B cell (primary cell): ENCODE measurements at regions not wholly inside any gene's neighbourhood (a gene's known extent, or its start where the extent isn't known, plus 50 kb on each side); places are given as distances from the start of the nearest gene placed in this dataset.

ENCODE experiments used
- ATAC-seq: fragments of 200-7000 bp; cut with Tn5 transposase; one replicate; pipeline ENCODE4 v1.10.0; 2021; ENCODE audit warnings: low read depth, mild to moderate bottlenecking, moderate number of reproducible peaks, moderate library complexity
- CTCF ChIA-PET: fragments of 350-600 bp; sonication (Branson Sonifier 250); formaldehyde crosslinking; loops from one replicate; lab custom pipeline; 2021; ENCODE audit warnings: antibody characterized with exemption, inconsistent platforms; lab: Charles Lee
- POLR2A ChIA-PET: fragments of 350-600 bp; sonication (Branson Sonifier 250); formaldehyde crosslinking; loops from one replicate; lab custom pipeline; 2021; ENCODE audit warnings: antibody characterized with exemption; lab: Charles Lee
- DNase-seq: peaks from one replicate; pipeline ENCODE4 v3.0.0; 2013
- H2AFZ ChIP-seq: 2 replicates; pipeline ENCODE4 v1.6.1; 2012; ENCODE audit warnings: mild to moderate bottlenecking, low read depth, low read length; ENCODE audit not compliant: insufficient read depth, poor library complexity, severe bottlenecking
- H3K27ac ChIP-seq, 2 donors: 1 replicate in 1 of 2; 2 replicates in 1 of 2; pipeline ENCODE4 v1.5.1; 2012 to 2013; ENCODE audit warnings: low read length in 2 of 2, mild to moderate bottlenecking in 2 of 2, moderate library complexity in 1 of 2
- H3K27me3 ChIP-seq, 4 experiments: fragments of 200-600 bp in 1 of 4; sonication (generic) in 1 of 4; replicated peaks in 1 of 4; 1 replicate in 2 of 4; 2 replicates in 2 of 4; pipeline versions ENCODE4 v1.6.1 to v1.7.0; 2013 to 2016; ENCODE audit warnings: low read length in 3 of 4, mild to moderate bottlenecking in 2 of 4, mixed read lengths in 1 of 4, moderate library complexity in 1 of 4; ENCODE audit not compliant: insufficient read depth in 4 of 4, control insufficient read depth in 3 of 4; ENCODE audit errors: control extremely low read depth in 1 of 4
- H3K36me3 ChIP-seq, 2 experiments: replicated peaks in 1 of 2; 1 replicate in 1 of 2; 2 replicates in 1 of 2; pipeline versions ENCODE4 v1.6.1 to v1.7.1; 2013; ENCODE audit warnings: low read length in 1 of 2; ENCODE audit not compliant: insufficient read depth in 2 of 2, control insufficient read depth in 1 of 2; ENCODE audit errors: control extremely low read depth in 1 of 2, extremely low read depth in 1 of 2
- H3K4me1 ChIP-seq, 2 donors: fragments of 200-600 bp in 1 of 2; sonication (generic) in 1 of 2; 1 replicate in 1 of 2; 2 replicates in 1 of 2; pipeline versions ENCODE4 v1.5.1 to v1.6.1; 2013 to 2017; ENCODE audit warnings: low read length in 2 of 2; ENCODE audit not compliant: control insufficient read depth in 2 of 2, insufficient read depth in 2 of 2
- H3K4me2 ChIP-seq: replicated peaks from 2 replicates; pipeline ENCODE3; 2012; ENCODE audit warnings: mild to moderate bottlenecking, low read depth, low read length; ENCODE audit not compliant: poor library complexity, severe bottlenecking
- H3K4me3 ChIP-seq, 5 experiments: fragments of 200-600 bp in 1 of 5; sonication (generic) in 1 of 5; 1 replicate in 3 of 5; 2 replicates in 2 of 5; pipeline versions ENCODE4 v1.5.1 to v1.7.0; 2011 to 2016; ENCODE audit warnings: low read length in 4 of 5, mild to moderate bottlenecking in 4 of 5, low read depth in 2 of 5, control low read depth in 1 of 5, moderate library complexity in 1 of 5; ENCODE audit not compliant: insufficient read depth in 1 of 5; ENCODE audit errors: control extremely low read depth in 1 of 5, extremely low read depth in 1 of 5
- H3K79me2 ChIP-seq: fragments of 200-600 bp; sonication (generic); one replicate; pipeline ENCODE4 v1.6.0; 2016; ENCODE audit warnings: low read length; ENCODE audit not compliant: control insufficient read depth, insufficient read depth
- H3K9ac ChIP-seq: fragments of 200-600 bp; sonication (generic); 2 replicates; pipeline ENCODE4 v1.6.1; 2017; ENCODE audit warnings: mild to moderate bottlenecking, low read length, moderate library complexity
- H3K9me3 ChIP-seq, 3 donors: one replicate each; pipeline versions ENCODE4 v1.6.1 to v1.7.1; 2013; ENCODE audit warnings: low read length in 2 of 3; ENCODE audit not compliant: control insufficient read depth in 2 of 3, insufficient read depth in 1 of 3; ENCODE audit errors: control extremely low read depth in 1 of 3
- H4K20me1 ChIP-seq: 2 replicates; pipeline ENCODE4 v1.6.0; 2012; ENCODE audit warnings: mild to moderate bottlenecking, low read length; ENCODE audit not compliant: insufficient read depth, control insufficient read depth, poor library complexity, severe bottlenecking
- H3K27ac Mint-ChIP-seq: one replicate; pipeline ENCODE4 v1.8.0; 2021; ENCODE audit warnings: mixed read lengths
- H3K27me3 Mint-ChIP-seq: one replicate; pipeline ENCODE4 v1.8.0; 2021; ENCODE audit warnings: mixed read lengths
- H3K4me1 Mint-ChIP-seq: one replicate; pipeline ENCODE4 v1.8.0; 2021; ENCODE audit warnings: mixed read lengths
- H3K4me3 Mint-ChIP-seq: one replicate; pipeline ENCODE4 v1.8.0; 2021; ENCODE audit warnings: mixed read lengths
- H3K9me3 Mint-ChIP-seq: one replicate; pipeline ENCODE4 v1.8.0; 2022; ENCODE audit warnings: mixed read lengths; ENCODE audit not compliant: insufficient read depth
- EZH2 ChIP-seq: IDR thresholded peaks from 2 replicates; pipeline ENCODE4 v1.6.1; 2012; ENCODE audit warnings: borderline replicate concordance, low read depth, mild to moderate bottlenecking, moderate library complexity, low read length; ENCODE audit not compliant: insufficient read depth, poor library complexity, severe bottlenecking
- WGBS: methylation state at CpG from one replicate; pipeline ENCODE4 v1.1.5; 2013; ENCODE audit warnings: missing lambda C conversion rate; ENCODE audit not compliant: insufficient coverage; 5-methylcytosine and 5-hydroxymethylcytosine counted together
- intact Hi-C: fragments of 100-400 bp; cut with micrococcal nuclease; formaldehyde crosslinking; loops from one replicate; pipeline ENCODE4 v1.10.0; 2022
- TF ChIP-seq, protein P1 (sequence below): fragments of 200-600 bp; IDR thresholded peaks from one replicate; pipeline ENCODE4 v1.8.0; 2022; ENCODE audit warnings: antibody characterized with exemption, mild to moderate bottlenecking

DNA sequence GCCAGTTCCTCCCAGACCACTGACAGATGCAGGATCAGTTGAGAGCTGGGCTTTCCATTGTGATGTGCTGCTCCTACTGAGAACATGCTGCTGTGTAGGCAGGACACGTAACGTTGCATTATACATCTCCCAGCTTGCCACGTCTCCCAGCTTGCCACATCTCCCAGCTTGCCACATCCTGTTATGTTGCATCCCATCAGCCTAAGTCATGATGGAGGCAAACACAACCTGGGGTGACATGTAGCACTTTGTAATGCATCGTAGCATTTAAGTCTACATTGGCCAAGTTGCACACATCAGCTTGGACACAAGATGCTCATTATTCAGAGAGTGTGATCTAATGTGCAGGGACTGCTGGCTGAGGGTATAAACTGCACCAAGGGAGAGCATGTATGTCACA lies 73.3 kb upstream of the CHCHD3 start:
- no peaks in the 10 kb centered on the region for H3K4me1 Mint-ChIP-seq
- Histone ChIP-seq H3K4me3 (no peak overlapping the region), H2AFZ (no peak overlapping the region), H3K36me3 (no peaks in the 10 kb centered on the region), H3K4me1 (no peaks in the 10 kb centered on the region), H3K79me2 (no peaks in the 10 kb centered on the region), H3K4me2 (no peak overlapping the region), H3K9ac (no peak overlapping the region), H3K27me3 (no peaks in the 10 kb centered on the region), H3K27ac (no peak overlapping the region), H3K9me3 (no peaks in the 10 kb centered on the region), H4K20me1 (no peaks in the 10 kb centered on the region)
- no peak overlapping the region for H3K4me3 Mint-ChIP-seq
- POLR2A ChIA-PET: no interaction called here
- DNase-seq (no peak), ATAC-seq (no peak)
- intact Hi-C loops: no loop called here
- CTCF ChIA-PET: no interaction called here
- no peak for TF ChIP-seq EZH2
- TF ChIP-seq, protein P1, sequence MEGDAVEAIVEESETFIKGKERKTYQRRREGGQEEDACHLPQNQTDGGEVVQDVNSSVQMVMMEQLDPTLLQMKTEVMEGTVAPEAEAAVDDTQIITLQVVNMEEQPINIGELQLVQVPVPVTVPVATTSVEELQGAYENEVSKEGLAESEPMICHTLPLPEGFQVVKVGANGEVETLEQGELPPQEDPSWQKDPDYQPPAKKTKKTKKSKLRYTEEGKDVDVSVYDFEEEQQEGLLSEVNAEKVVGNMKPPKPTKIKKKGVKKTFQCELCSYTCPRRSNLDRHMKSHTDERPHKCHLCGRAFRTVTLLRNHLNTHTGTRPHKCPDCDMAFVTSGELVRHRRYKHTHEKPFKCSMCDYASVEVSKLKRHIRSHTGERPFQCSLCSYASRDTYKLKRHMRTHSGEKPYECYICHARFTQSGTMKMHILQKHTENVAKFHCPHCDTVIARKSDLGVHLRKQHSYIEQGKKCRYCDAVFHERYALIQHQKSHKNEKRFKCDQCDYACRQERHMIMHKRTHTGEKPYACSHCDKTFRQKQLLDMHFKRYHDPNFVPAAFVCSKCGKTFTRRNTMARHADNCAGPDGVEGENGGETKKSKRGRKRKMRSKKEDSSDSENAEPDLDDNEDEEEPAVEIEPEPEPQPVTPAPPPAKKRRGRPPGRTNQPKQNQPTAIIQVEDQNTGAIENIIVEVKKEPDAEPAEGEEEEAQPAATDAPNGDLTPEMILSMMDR: no peak
- whole genome bisulfite sequencing: 93% methylated on average over 4 of the region's 4 CpGs
- H3K9me3 Mint-ChIP-seq: no peaks in the 10 kb centered on the region
- H3K27ac Mint-ChIP-seq: no peak overlapping the region
- H3K27me3 Mint-ChIP-seq: peaks cover 5% of the 10 kb centered on the region

DNA sequence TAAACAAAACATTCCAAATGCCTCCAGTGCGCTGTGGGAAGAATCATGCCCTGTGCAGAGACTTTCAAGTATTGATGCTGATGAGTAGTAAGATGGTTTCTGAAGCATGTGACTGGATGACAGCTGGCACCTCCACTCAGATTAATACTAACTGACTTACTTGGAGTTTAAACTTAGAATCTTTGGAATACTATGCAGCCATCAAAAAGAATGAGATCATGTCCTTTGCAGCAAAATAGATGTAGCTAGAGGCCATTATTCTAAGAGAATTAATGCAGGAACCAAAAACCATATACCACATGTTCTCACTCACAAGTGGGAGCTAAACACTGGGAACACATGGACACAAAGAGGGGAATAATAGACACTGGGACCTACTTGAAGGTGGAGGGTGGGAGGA lies 73.8 kb upstream of the CHCHD3 start:
- H3K36me3 ChIP-seq: no peaks in the 10 kb centered on the region
- no peak for DNase-seq
- H3K79me2 ChIP-seq: no peaks in the 10 kb centered on the region
- H2AFZ ChIP-seq: no peak overlapping the region
- no peak overlapping the region for H3K4me2 ChIP-seq
- H3K4me1 ChIP-seq: no peaks in the 10 kb centered on the region
- no peaks in the 10 kb centered on the region for H3K27me3 ChIP-seq
- TF ChIP-seq, protein P1: no peak
- no peak for TF ChIP-seq EZH2
- CTCF ChIA-PET: no interaction called here
- H3K9me3 ChIP-seq: no peaks in the 10 kb centered on the region
- Mint-ChIP-seq H3K4me1 (no peaks in the 10 kb centered on the region), H3K27me3 (peaks cover 5% of the 10 kb centered on the region), H3K27ac (no peak overlapping the region), H3K9me3 (no peaks in the 10 kb centered on the region), H3K4me3 (no peak overlapping the region)
- no peak overlapping the region for H3K27ac ChIP-seq
- POLR2A ChIA-PET: no interaction called here
- ATAC-seq: no peak
- H3K4me3 ChIP-seq: no peak overlapping the region
- intact Hi-C loops: no loop called here
- no peak overlapping the region for H3K9ac ChIP-seq
- no CpG with 5 or more reads among the region's 1 CpG for WGBS
- H4K20me1 ChIP-seq: no peaks in the 10 kb centered on the region
